ENCODE measurements at regions not wholly inside any gene's neighbourhood (a gene's known extent, or its start where the extent isn't known, plus 50 kb on each side); places are given as distances from the start of the nearest gene placed in this dataset.

- no peaks in the 10 kb centered on the region for H3K36me3 ChIP-seq (ENCODE audit: control insufficient read depth in 4 of 4, insufficient read depth in 3 of 4, low read depth in 1 of 4, low read length in 3 of 4)
- H3K27me3 ChIP-seq (ENCODE audit: control insufficient read depth in 4 of 4, insufficient read depth in 4 of 4, low read length in 3 of 4): peaks cover 0 to 2% (median 0%) of the 10 kb centered on the region in 4 donors
- TF ChIP-seq ATF3 (IDR thresholded peaks at IDR 0.05) (no peak), MAX (IDR thresholded peaks at IDR 0.05) (no peak), CTCF (IDR thresholded peaks at IDR 0.05; ENCODE audit: low read depth, low read length, missing input control) (no peak), GABPA (IDR thresholded peaks at IDR 0.05 in 1 of 2, conservative IDR thresholded peaks at IDR 0.05 in 1 of 2) (no peak), EGR1 (IDR thresholded peaks at IDR 0.05; ENCODE audit: low read depth in 2 of 2) (no peak), SP1 (IDR thresholded peaks at IDR 0.05) (no peak)
- 82% methylated on average over 1 of the region's 1 CpG for WGBS
- H3K9me3 ChIP-seq (ENCODE audit: control insufficient read depth in 4 of 4, low read length in 3 of 4): peaks cover 0 to 2% (median 0%) of the 10 kb centered on the region in 4 donors
- H3K9ac ChIP-seq (ENCODE audit: low read depth in 1 of 2, low read length in 2 of 2): no peak overlapping the region
- H3K27ac ChIP-seq (ENCODE audit: low read depth in 1 of 2, low read length in 2 of 2): no peak overlapping the region
- H3K4me1 ChIP-seq (ENCODE audit: control insufficient read depth in 4 of 4, insufficient read depth in 4 of 4, low read length in 3 of 4): no peaks in the 10 kb centered on the region
- DNase-seq (ENCODE audit: low spot score): no peak
- no peak overlapping the region for H3K4me3 ChIP-seq (ENCODE audit: low read depth in 1 of 3, low read length in 3 of 3)
These were observed 66.0 kb upstream of the OLIG3 start for GRCh38 chr6:137560184-137560563.

- TF ChIP-seq FOXA2 (IDR thresholded peaks at IDR 0.05) (no peak), FOXA1 (IDR thresholded peaks at IDR 0.05) (no peak), REST (IDR thresholded peaks at IDR 0.05) (no peak), TAF1 (conservative IDR thresholded peaks at IDR 0.05) (no peak), NR2F2 (IDR thresholded peaks at IDR 0.05) (no peak), SP1 (IDR thresholded peaks at IDR 0.05) (no peak), EGR1 (IDR thresholded peaks at IDR 0.05; ENCODE audit: low read depth in 2 of 2) (no peak), CTCF (IDR thresholded peaks at IDR 0.05; ENCODE audit: low read depth, low read length, missing input control) (no peak), ZBTB33 (IDR thresholded peaks at IDR 0.05) (no peak), HNF4G (IDR thresholded peaks at IDR 0.05) (no peak), RAD21 (IDR thresholded peaks at IDR 0.05) (no peak), RXRA (IDR thresholded peaks at IDR 0.05) (no peak), GABPA (IDR thresholded peaks at IDR 0.05 in 1 of 2, conservative IDR thresholded peaks at IDR 0.05 in 1 of 2) (no peak)
- Histone ChIP-seq H3K4me3 (ENCODE audit: low read depth in 1 of 3, low read length in 3 of 3) (no peak overlapping the region), H3K4me1 (ENCODE audit: control insufficient read depth in 4 of 4, insufficient read depth in 4 of 4, low read length in 3 of 4) (no peaks in the 10 kb centered on the region), H3K27ac (ENCODE audit: low read depth in 1 of 2, low read length in 2 of 2) (no peak overlapping the region), H3K9ac (ENCODE audit: low read depth in 1 of 2, low read length in 2 of 2) (no peak overlapping the region), H3K36me3 (ENCODE audit: control insufficient read depth in 4 of 4, insufficient read depth in 3 of 4, low read depth in 1 of 4, low read length in 3 of 4) (no peaks in the 10 kb centered on the region), H3K27me3 (ENCODE audit: control insufficient read depth in 4 of 4, insufficient read depth in 4 of 4, low read length in 3 of 4) (peaks cover 0 to 12% (median 3%) of the 10 kb centered on the region in 4 donors), H3K9me3 (ENCODE audit: control insufficient read depth in 4 of 4, low read length in 3 of 4) (peaks cover 0 to 2% (median 0%) of the 10 kb centered on the region in 4 donors)
- DNase-seq (ENCODE audit: low spot score): no peak
- WGBS: 82% methylated on average over 1 of the region's 1 CpG
These were observed 73.9 kb upstream of the OLIG3 start for GRCh38 chr6:137568067-137568466.
